CD4-positive, alpha-beta T cell (primary cell): ENCODE measurements at regions not wholly inside any gene's neighbourhood (a gene's known extent, or its start where the extent isn't known, plus 50 kb on each side); places are given as distances from the start of the nearest gene placed in this dataset.

Source experiments
- ATAC-seq: fragments of 200-7000 bp; cut with Tn5 transposase; one replicate; pipeline ENCODE4 v1.10.0; 2022; ENCODE audit warnings: mild to moderate bottlenecking; ENCODE audit not compliant: poor library complexity
- CTCF ChIA-PET: fragments of 350-600 bp; sonication (Branson Sonifier 250); formaldehyde crosslinking; loops from one replicate; lab custom pipeline; 2021; ENCODE audit warnings: antibody characterized with exemption, inconsistent platforms; lab: Charles Lee
- POLR2A ChIA-PET: fragments of 350-600 bp; sonication (Branson Sonifier 250); formaldehyde crosslinking; loops from one replicate; lab custom pipeline; 2021; ENCODE audit warnings: antibody characterized with exemption, inconsistent platforms; lab: Charles Lee
- DNase-seq, 14 experiments: peaks; one replicate each; pipeline ENCODE4 v3.0.0-alpha.2; 2013 to 2020; ENCODE audit warnings: mixed read lengths in 2 of 14
- H3K27ac ChIP-seq, 2 donors: one replicate each; pipeline versions ENCODE4 v1.5.1 to v1.7.0; 2013; ENCODE audit warnings: low read length in 2 of 2, low read depth in 1 of 2, mild to moderate bottlenecking in 1 of 2
- H3K27me3 ChIP-seq, 2 experiments: 1 replicate in 1 of 2; 2 replicates in 1 of 2; pipeline versions ENCODE4 v1.6.1 to v1.7.0; 2013; ENCODE audit warnings: low read length in 2 of 2, control low read depth in 1 of 2, mild to moderate bottlenecking in 1 of 2, moderate library complexity in 1 of 2; ENCODE audit not compliant: insufficient read depth in 2 of 2, control insufficient read depth in 1 of 2
- H3K36me3 ChIP-seq: one replicate; pipeline ENCODE4 v1.6.1; 2013; ENCODE audit warnings: low read length, control low read depth; ENCODE audit not compliant: insufficient read depth
- H3K4me1 ChIP-seq: one replicate; pipeline ENCODE4 v1.6.1; 2013; ENCODE audit warnings: low read length, control low read depth; ENCODE audit not compliant: insufficient read depth
- H3K4me3 ChIP-seq: one replicate; pipeline ENCODE4 v1.5.1; 2013; ENCODE audit warnings: mild to moderate bottlenecking, low read length, moderate library complexity
- H3K9me3 ChIP-seq, 2 experiments: 1 replicate in 1 of 2; 2 replicates in 1 of 2; pipeline versions ENCODE4 v1.6.1 to v1.7.0; 2013; ENCODE audit warnings: low read length in 2 of 2, mild to moderate bottlenecking in 2 of 2, control low read depth in 1 of 2, moderate library complexity in 1 of 2; ENCODE audit not compliant: control insufficient read depth in 1 of 2, insufficient read depth in 1 of 2
- H3K27ac Mint-ChIP-seq: one replicate; pipeline ENCODE4 v1.8.0; 2020; ENCODE audit warnings: mixed read lengths
- H3K27me3 Mint-ChIP-seq: one replicate; pipeline ENCODE4 v1.8.0; 2021; ENCODE audit warnings: mixed read lengths
- H3K36me3 Mint-ChIP-seq: one replicate; pipeline ENCODE4 v1.8.0; 2021; ENCODE audit warnings: low read depth, mixed read lengths
- H3K4me1 Mint-ChIP-seq: one replicate; pipeline ENCODE4 v1.8.0; 2021; ENCODE audit warnings: low read depth, mixed read lengths
- H3K4me3 Mint-ChIP-seq: one replicate; pipeline ENCODE4 v1.8.0; 2020; ENCODE audit warnings: mild to moderate bottlenecking, mixed read lengths
- H3K9me3 Mint-ChIP-seq: one replicate; pipeline ENCODE4 v1.8.0; 2020; ENCODE audit warnings: mixed read lengths
- CTCF ChIP-seq: fragments of 200-600 bp; IDR thresholded peaks from one replicate; pipeline ENCODE4 v1.8.0; 2022; ENCODE audit warnings: antibody characterized with exemption, mild to moderate bottlenecking
- intact Hi-C, 2 experiments: fragments of 100-400 bp; cut with DNase I in 1 of 2; cut with micrococcal nuclease in 1 of 2; formaldehyde crosslinking; loops; one replicate each; pipeline versions ENCODE4 v1.15.1 to v1.9.0; 2023 to 2025; cut with DNase I, micrococcal nuclease

- Histone ChIP-seq H3K4me3 (no peak overlapping the region), H3K9me3 (peaks cover 0 to 31% of the 10 kb centered on the region in 2 experiments), H3K27me3 (peaks cover 0 to 3% of the 10 kb centered on the region in 2 experiments), H3K36me3 (no peaks in the 10 kb centered on the region), H3K4me1 (no peaks in the 10 kb centered on the region), H3K27ac (no peak overlapping the region)
- CTCF ChIA-PET = no interaction called here
- peaks cover 27% of the 10 kb centered on the region for H3K27me3 Mint-ChIP-seq
- no peak overlapping the region for H3K4me3 Mint-ChIP-seq
- no peak for DNase-seq
- H3K36me3 Mint-ChIP-seq = no peaks in the 10 kb centered on the region
- no peak overlapping the region for H3K27ac Mint-ChIP-seq
- intact Hi-C loops = no loop called here
- no peaks in the 10 kb centered on the region for H3K4me1 Mint-ChIP-seq
- no peak for ATAC-seq
- peaks cover under 1% of the 10 kb centered on the region for H3K9me3 Mint-ChIP-seq
- POLR2A ChIA-PET = no interaction called here
- no peak for TF ChIP-seq CTCF
Observed at GRCh38 chr16:86918637-86919036, 340.3 kb downstream of the FOXL1 start.

- H3K9me3 ChIP-seq = peaks cover 0 to 33% of the 10 kb centered on the region in 2 experiments
- H3K4me3 Mint-ChIP-seq = no peak overlapping the region
- ChIA-PET POLR2A (no interaction called here), CTCF (no interaction called here)
- no peak for TF ChIP-seq CTCF
- intact Hi-C loops = no loop called here
- no peak overlapping the region for H3K27ac ChIP-seq
- H3K36me3 ChIP-seq = no peaks in the 10 kb centered on the region
- no peaks in the 10 kb centered on the region for H3K36me3 Mint-ChIP-seq
- DNase-seq (no peak), ATAC-seq (no peak)
- H3K4me1 Mint-ChIP-seq = no peaks in the 10 kb centered on the region
- H3K27me3 ChIP-seq = peaks cover 0 to 3% of the 10 kb centered on the region in 2 experiments
- no peaks in the 10 kb centered on the region for H3K9me3 Mint-ChIP-seq
- H3K4me3 ChIP-seq = no peak overlapping the region
- no peak overlapping the region for H3K27ac Mint-ChIP-seq
- H3K27me3 Mint-ChIP-seq = peaks cover 31% of the 10 kb centered on the region
- no peaks in the 10 kb centered on the region for H3K4me1 ChIP-seq
Observed at GRCh38 chr16:86919078-86919477, 340.7 kb downstream of the FOXL1 start.

- ATAC-seq (no peak), DNase-seq (no peak)
- no peak overlapping the region for H3K4me3 ChIP-seq
- no peaks in the 10 kb centered on the region for H3K4me1 ChIP-seq
- H3K4me1 Mint-ChIP-seq = no peaks in the 10 kb centered on the region
- H3K36me3 ChIP-seq = no peaks in the 10 kb centered on the region
- ChIA-PET POLR2A (no interaction called here), CTCF (no interaction called here)
- H3K36me3 Mint-ChIP-seq = no peaks in the 10 kb centered on the region
- peaks cover 0 to 40% of the 10 kb centered on the region in 2 experiments for H3K9me3 ChIP-seq
- peaks cover 36% of the 10 kb centered on the region for H3K27me3 Mint-ChIP-seq
- intact Hi-C loops = no loop called here
- no peak overlapping the region for H3K4me3 Mint-ChIP-seq
- H3K27ac ChIP-seq = no peak overlapping the region
- peaks cover 3 to 4% of the 10 kb centered on the region in 2 experiments for H3K27me3 ChIP-seq
- no peak overlapping the region for H3K27ac Mint-ChIP-seq
- no peaks in the 10 kb centered on the region for H3K9me3 Mint-ChIP-seq
- no peak for TF ChIP-seq CTCF
Observed at GRCh38 chr16:86919578-86920305, 341.4 kb downstream of the FOXL1 start.
